Stimulated activated CD8-positive, alpha-beta memory T cell treated with anti-CD3 and anti-CD28 coated beads, Interleukin-12 subunit alpha, Interleukin-12 subunit beta, amount 100 ng/mL, for 1 hour (primary cell): ENCODE measurements at regions not wholly inside any gene's neighbourhood (a gene's known extent, or its start where the extent isn't known, plus 50 kb on each side); places are given as distances from the start of the nearest gene placed in this dataset.

ENCODE experiments used
- DNase-seq: peaks from one replicate; pipeline ENCODE4 v3.0.0-alpha.2; 2020; ENCODE audit warnings: low read depth

- DNase-seq: no peak
Measured at GRCh38 chr14:38309522-38310277, 53.8 kb upstream of the CLEC14A start.
